ENCODE measurements at regions not wholly inside any gene's neighbourhood (a gene's known extent, or its start where the extent isn't known, plus 50 kb on each side); places are given as distances from the start of the nearest gene placed in this dataset.
"Not testable (repeated sequence)": the region's sequence is repeated elsewhere in the genome, so short reads cannot be mapped to it uniquely, and the experiment has no call there.

DNA sequence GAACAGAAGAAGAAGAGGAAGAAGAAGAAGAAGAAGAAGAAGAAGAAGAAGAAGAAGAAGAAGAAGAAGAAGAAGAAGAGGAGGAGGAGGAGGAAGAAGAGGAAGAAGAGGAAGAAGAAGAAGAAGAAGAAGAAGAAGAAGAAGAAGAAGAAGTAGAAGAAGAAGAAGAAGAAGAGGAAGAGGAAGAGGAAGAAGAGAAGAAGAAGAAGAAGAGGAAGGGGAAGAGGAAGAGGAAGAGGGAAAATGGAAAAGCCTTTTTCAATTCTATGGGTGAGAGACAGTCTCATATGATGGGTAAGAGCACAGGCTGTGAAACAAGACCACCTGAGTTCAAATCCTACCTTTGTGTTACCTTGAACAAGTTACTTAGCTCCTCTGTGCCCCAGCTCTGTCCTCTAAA is 111.9 kb upstream of the GRAMD1B start:
- not testable (repeated sequence) for H3K9ac ChIP-seq (ENCODE audit: low read depth, low read length); H3K4me2 ChIP-seq (ENCODE audit: low read length); H3K4me3 ChIP-seq (ENCODE audit: low read length); H3K36me3 ChIP-seq (ENCODE audit: insufficient read depth, low read length); H3K9me3 ChIP-seq (replicated peaks; ENCODE audit: low read length); H3K4me1 ChIP-seq (ENCODE audit: control insufficient read depth, insufficient read depth, low read length)
- peaks cover 54% of the 10 kb centered on the region for H3K27me3 ChIP-seq (ENCODE audit: control insufficient read depth, insufficient read depth, low read length)

DNA sequence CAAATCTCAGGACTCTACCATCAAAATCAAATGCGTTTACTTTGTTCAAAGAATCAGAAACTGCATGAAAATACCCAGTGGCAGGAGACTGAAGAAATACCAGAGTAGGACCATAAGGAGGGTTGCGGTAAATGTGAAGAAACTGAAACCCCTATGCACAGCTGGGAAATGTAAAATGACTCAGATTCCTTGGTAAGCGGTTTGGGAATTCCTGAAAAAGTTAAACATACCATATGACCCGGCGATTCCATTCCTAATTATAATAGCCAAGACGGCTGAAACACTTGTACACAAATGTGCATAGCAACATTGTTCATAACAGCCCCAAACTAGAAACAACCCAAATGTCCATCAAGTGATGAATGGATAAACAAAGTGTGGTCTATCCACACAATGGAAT is 114.1 kb upstream of the GRAMD1B start:
- Histone ChIP-seq H3K4me3 (ENCODE audit: low read length) (no peak overlapping the region), H3K9me3 (replicated peaks; ENCODE audit: low read length) (no peaks in the 10 kb centered on the region), H3K27me3 (ENCODE audit: control insufficient read depth, insufficient read depth, low read length) (peaks cover 54% of the 10 kb centered on the region), H3K4me1 (ENCODE audit: control insufficient read depth, insufficient read depth, low read length) (no peaks in the 10 kb centered on the region), H3K9ac (ENCODE audit: low read depth, low read length) (no peak overlapping the region), H3K36me3 (ENCODE audit: insufficient read depth, low read length) (no peaks in the 10 kb centered on the region), H3K4me2 (ENCODE audit: low read length) (no peak overlapping the region)

DNA sequence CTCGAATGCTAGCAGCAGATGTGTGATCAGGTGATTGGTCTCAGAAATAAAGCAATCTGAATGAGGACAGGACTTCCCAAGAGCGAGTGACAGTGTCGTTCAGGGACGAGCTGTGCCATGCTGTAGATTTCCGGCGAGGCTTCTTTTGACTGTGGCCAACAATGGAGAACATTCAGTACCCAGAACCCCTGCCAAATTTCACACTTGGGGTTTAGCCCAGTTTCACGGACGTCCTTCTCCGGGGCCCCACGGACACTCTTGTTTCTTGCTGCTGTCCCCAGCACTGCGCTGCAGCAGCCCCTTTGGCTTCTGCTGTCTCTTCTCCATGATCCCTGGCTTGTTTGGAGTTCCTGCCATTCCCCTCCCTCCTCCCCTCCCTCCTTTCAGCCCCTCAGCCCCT is 115.1 kb upstream of the GRAMD1B start:
- Histone ChIP-seq H3K4me2 (ENCODE audit: low read length) (no peak overlapping the region), H3K27me3 (ENCODE audit: control insufficient read depth, insufficient read depth, low read length) (peaks cover 49% of the 10 kb centered on the region), H3K9me3 (replicated peaks; ENCODE audit: low read length) (no peaks in the 10 kb centered on the region), H3K4me3 (ENCODE audit: low read length) (no peak overlapping the region), H3K36me3 (ENCODE audit: insufficient read depth, low read length) (no peaks in the 10 kb centered on the region), H3K4me1 (ENCODE audit: control insufficient read depth, insufficient read depth, low read length) (no peaks in the 10 kb centered on the region), H3K9ac (ENCODE audit: low read depth, low read length) (no peak overlapping the region)

- H3K4me3 ChIP-seq (ENCODE audit: low read length) = no peak overlapping the region
- H3K36me3 ChIP-seq (ENCODE audit: insufficient read depth, low read length) = no peaks in the 10 kb centered on the region
- no peak overlapping the region for H3K9ac ChIP-seq (ENCODE audit: low read depth, low read length)
- H3K9me3 ChIP-seq (replicated peaks; ENCODE audit: low read length) = no peaks in the 10 kb centered on the region
- H3K4me2 ChIP-seq (ENCODE audit: low read length) = no peak overlapping the region
- H3K4me1 ChIP-seq (ENCODE audit: control insufficient read depth, insufficient read depth, low read length) = no peaks in the 10 kb centered on the region
- H3K27me3 ChIP-seq (ENCODE audit: control insufficient read depth, insufficient read depth, low read length) = peaks cover 49% of the 10 kb centered on the region
Observed at GRCh38 chr11:123313262-123313661, 116.8 kb upstream of the GRAMD1B start.

DNA sequence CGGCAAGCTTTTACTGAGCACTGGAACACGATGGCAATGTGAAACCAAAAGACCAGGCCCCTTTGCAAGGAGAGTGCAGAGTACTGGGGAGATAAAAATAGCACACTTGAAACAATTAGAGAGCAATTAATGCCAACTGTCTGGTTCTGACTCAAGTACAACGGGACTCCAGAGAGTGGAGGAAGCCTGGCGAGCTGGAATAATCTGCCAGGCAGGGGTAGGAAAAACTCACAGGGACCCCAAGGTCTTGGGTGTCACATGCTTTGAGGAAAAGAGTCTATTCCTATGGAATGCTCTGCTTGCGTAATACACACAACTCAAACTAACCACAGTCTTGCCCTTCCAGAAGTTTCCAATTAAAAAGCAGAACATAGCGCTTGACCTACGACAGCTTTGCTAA is 113.0 kb upstream of the CLMP start:
- no peak overlapping the region for H3K9ac ChIP-seq (ENCODE audit: low read depth, low read length)
- H3K4me3 ChIP-seq (ENCODE audit: low read length) = no peak overlapping the region
- H3K36me3 ChIP-seq (ENCODE audit: insufficient read depth, low read length) = no peaks in the 10 kb centered on the region
- H3K4me2 ChIP-seq (ENCODE audit: low read length) = no peak overlapping the region
- H3K4me1 ChIP-seq (ENCODE audit: control insufficient read depth, insufficient read depth, low read length) = no peaks in the 10 kb centered on the region
- H3K9me3 ChIP-seq (replicated peaks; ENCODE audit: low read length) = no peaks in the 10 kb centered on the region
- peaks cover 41% of the 10 kb centered on the region for H3K27me3 ChIP-seq (ENCODE audit: control insufficient read depth, insufficient read depth, low read length)

DNA sequence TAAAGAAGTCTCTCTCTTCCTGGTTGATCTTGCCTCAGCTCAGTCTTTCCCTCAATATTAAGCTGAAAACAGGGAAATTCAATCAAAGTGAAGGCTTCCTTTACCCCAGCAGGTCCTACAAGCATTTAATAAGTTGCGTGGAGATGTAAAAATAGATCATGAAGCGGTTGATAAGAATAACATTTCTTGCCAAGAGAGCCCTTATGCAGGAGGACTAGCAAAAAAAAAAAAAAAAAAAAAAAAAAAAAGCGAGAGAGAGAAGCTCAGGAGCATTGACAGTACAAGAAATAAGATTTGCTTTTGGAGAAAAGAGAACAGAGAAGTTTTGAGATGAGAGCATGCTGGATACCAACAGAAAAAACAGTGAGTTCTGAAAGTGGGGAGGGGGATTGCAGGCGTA is 112.2 kb upstream of the CLMP start:
- peaks cover 35% of the 10 kb centered on the region for H3K27me3 ChIP-seq (ENCODE audit: control insufficient read depth, insufficient read depth, low read length)
- H3K36me3 ChIP-seq (ENCODE audit: insufficient read depth, low read length) = no peaks in the 10 kb centered on the region
- no peaks in the 10 kb centered on the region for H3K9me3 ChIP-seq (replicated peaks; ENCODE audit: low read length)
- H3K4me1 ChIP-seq (ENCODE audit: control insufficient read depth, insufficient read depth, low read length) = no peaks in the 10 kb centered on the region
- no peak overlapping the region for H3K9ac ChIP-seq (ENCODE audit: low read depth, low read length)
- H3K4me2 ChIP-seq (ENCODE audit: low read length) = no peak overlapping the region
- H3K4me3 ChIP-seq (ENCODE audit: low read length) = no peak overlapping the region

GRCh38 chr11:123306531-123306930 is 111.5 kb upstream of the CLMP start:
- Histone ChIP-seq H3K36me3 (ENCODE audit: insufficient read depth, low read length) (no peaks in the 10 kb centered on the region), H3K27me3 (ENCODE audit: control insufficient read depth, insufficient read depth, low read length) (peaks cover 35% of the 10 kb centered on the region), H3K9me3 (replicated peaks; ENCODE audit: low read length) (no peaks in the 10 kb centered on the region), H3K4me2 (ENCODE audit: low read length) (no peak overlapping the region), H3K4me1 (ENCODE audit: control insufficient read depth, insufficient read depth, low read length) (peaks cover 6% of the 10 kb centered on the region), H3K9ac (ENCODE audit: low read depth, low read length) (no peak overlapping the region), H3K4me3 (ENCODE audit: low read length) (no peak overlapping the region)

DNA sequence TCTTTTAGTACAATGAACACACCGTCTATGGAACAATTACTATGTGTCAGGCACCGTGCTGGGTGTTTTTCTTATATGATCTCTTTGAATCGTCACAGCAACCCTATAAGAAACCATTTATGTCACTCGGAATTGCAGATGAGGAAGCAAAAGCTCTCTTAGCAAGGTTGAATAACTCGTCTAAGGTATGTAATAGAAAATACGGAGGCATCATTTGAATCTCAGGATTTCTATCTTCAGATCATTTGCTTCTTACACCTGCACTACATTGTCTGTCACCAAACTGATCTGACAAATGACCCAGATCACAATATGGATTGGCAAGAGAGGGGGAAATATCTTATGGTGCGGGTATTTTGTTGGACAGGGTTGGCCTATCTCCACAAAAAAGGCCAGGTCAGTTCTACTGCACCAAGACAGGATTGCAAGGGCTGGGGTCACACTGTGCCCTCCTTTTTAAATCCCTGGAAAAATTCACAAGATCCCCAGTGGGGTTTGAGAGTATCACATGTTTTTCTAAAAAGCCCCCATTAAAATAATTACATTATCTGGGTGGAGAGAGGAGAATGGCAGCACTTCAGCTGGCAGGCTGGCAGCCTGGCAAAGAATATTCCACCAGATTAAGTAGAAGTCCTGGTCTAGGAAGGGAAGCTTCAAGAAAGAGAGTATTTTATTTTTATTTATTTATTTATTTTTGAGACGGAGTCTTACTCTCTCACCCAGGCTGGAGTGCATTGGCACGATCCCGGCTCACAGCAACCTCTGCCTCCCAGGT is 110.7 kb upstream of the CLMP start:
- Histone ChIP-seq H3K4me2 (ENCODE audit: low read length) (no peak overlapping the region), H3K4me3 (ENCODE audit: low read length) (no peak overlapping the region), H3K36me3 (ENCODE audit: insufficient read depth, low read length) (no peaks in the 10 kb centered on the region), H3K9ac (ENCODE audit: low read depth, low read length) (no peak overlapping the region), H3K9me3 (replicated peaks; ENCODE audit: low read length) (no peaks in the 10 kb centered on the region), H3K27me3 (ENCODE audit: control insufficient read depth, insufficient read depth, low read length) (peaks cover 43% of the 10 kb centered on the region), H3K4me1 (ENCODE audit: control insufficient read depth, insufficient read depth, low read length) (peaks cover 10% of the 10 kb centered on the region)

- Histone ChIP-seq H3K4me1 (ENCODE audit: control insufficient read depth, insufficient read depth, low read length) (peaks cover 10% of the 10 kb centered on the region), H3K36me3 (ENCODE audit: insufficient read depth, low read length) (no peaks in the 10 kb centered on the region), H3K27me3 (ENCODE audit: control insufficient read depth, insufficient read depth, low read length) (peaks cover 51% of the 10 kb centered on the region), H3K4me2 (ENCODE audit: low read length) (no peak overlapping the region), H3K9ac (ENCODE audit: low read depth, low read length) (no peak overlapping the region), H3K9me3 (replicated peaks; ENCODE audit: low read length) (no peaks in the 10 kb centered on the region), H3K4me3 (ENCODE audit: low read length) (no peak overlapping the region)
Observed at GRCh38 chr11:123304828-123305466, 109.9 kb upstream of the CLMP start.

DNA sequence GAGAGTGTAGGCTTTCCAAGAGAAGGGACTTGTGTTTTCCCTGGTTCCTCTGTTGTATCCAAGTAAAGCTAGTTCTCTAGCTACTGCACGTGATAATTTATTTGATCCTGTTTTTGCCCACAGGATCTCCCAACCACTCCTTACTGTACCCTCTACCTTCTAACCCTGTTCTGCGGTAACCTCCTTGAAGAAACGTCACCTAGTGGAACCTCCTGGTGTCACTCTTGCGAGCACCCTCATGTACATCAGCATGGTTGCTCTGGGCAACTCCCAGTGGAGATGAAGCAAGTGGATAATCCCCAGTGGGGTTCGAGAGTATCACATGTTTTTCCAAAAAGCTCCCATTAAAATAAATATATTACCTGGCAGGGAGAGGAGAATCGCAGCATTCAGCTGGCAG is 108.9 kb upstream of the CLMP start:
- Histone ChIP-seq H3K36me3 (ENCODE audit: insufficient read depth, low read length) (no peaks in the 10 kb centered on the region), H3K4me1 (ENCODE audit: control insufficient read depth, insufficient read depth, low read length) (peaks cover 10% of the 10 kb centered on the region), H3K4me3 (ENCODE audit: low read length) (no peak overlapping the region), H3K9ac (ENCODE audit: low read depth, low read length) (no peak overlapping the region), H3K27me3 (ENCODE audit: control insufficient read depth, insufficient read depth, low read length) (peaks cover 53% of the 10 kb centered on the region), H3K9me3 (replicated peaks; ENCODE audit: low read length) (no peaks in the 10 kb centered on the region), H3K4me2 (ENCODE audit: low read length) (no peak overlapping the region)

DNA sequence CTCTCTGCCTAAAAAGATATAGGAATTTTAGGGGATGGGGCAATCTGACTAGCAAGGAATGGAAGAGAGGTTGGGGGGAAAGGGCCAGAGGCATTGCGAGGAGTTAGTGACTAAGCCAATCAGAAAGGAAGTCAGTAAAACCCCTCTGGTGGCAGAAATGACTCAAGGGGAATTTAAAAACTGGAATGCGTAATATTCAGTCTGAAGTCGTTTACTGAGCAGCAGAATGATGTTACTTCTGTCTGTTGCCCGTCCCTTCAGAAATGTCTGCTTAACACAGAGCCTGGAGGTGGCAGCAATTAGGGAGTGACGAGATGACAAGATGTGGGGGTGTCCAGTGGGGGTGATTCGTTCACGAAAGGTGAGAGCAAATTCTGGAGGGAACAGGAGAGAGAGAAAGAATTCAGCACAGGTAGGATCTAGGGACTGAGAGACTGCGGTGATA is 107.7 kb upstream of the CLMP start:
- Histone ChIP-seq H3K4me1 (ENCODE audit: control insufficient read depth, insufficient read depth, low read length) (peaks cover 10% of the 10 kb centered on the region), H3K9ac (ENCODE audit: low read depth, low read length) (no peak overlapping the region), H3K4me2 (ENCODE audit: low read length) (no peak overlapping the region), H3K9me3 (replicated peaks; ENCODE audit: low read length) (no peaks in the 10 kb centered on the region), H3K27me3 (ENCODE audit: control insufficient read depth, insufficient read depth, low read length) (peaks cover 55% of the 10 kb centered on the region), H3K36me3 (ENCODE audit: insufficient read depth, low read length) (no peaks in the 10 kb centered on the region), H3K4me3 (ENCODE audit: low read length) (no peak overlapping the region)

Measured in skeletal muscle satellite cell (primary cell).